ENCODE measurements at regions not wholly inside any gene's neighbourhood (a gene's known extent, or its start where the extent isn't known, plus 50 kb on each side); places are given as distances from the start of the nearest gene placed in this dataset.

GRCh38 chr7:121666306-121666705 lies 206.7 kb upstream of the PTPRZ1 start:
- H3K27ac ChIP-seq (ENCODE audit: low read depth in 1 of 3, low read length in 2 of 3) = no peak overlapping the region
- no peaks in the 10 kb centered on the region for H3K36me3 ChIP-seq (ENCODE audit: control insufficient read depth in 3 of 3, insufficient read depth in 2 of 3, low read depth in 1 of 3, low read length in 3 of 3)
- no peak overlapping the region for H3K4me3 ChIP-seq (ENCODE audit: low read depth in 1 of 3, low read length in 3 of 3)
- H3K9me3 ChIP-seq (ENCODE audit: control insufficient read depth in 2 of 2, insufficient read depth in 1 of 2, low read depth in 1 of 2, low read length in 1 of 2) = no peaks in the 10 kb centered on the region
- H3K4me1 ChIP-seq (ENCODE audit: control insufficient read depth in 3 of 3, insufficient read depth in 2 of 3, low read depth in 1 of 3, low read length in 2 of 3) = no peaks in the 10 kb centered on the region
- WGBS, 3 donors = 91 to 97% (median 93%) methylated on average over 1 of the region's 1 CpG
- DNase-seq (no peak), FAIRE-seq (no peak)
- H3K27me3 ChIP-seq (ENCODE audit: control insufficient read depth in 3 of 3, insufficient read depth in 3 of 3, low read length in 3 of 3) = no peaks in the 10 kb centered on the region

- no peak for FAIRE-seq
These were observed 229.6 kb upstream of the PTPRZ1 start for GRCh38 chr7:121643320-121643719.

GRCh38 chr7:121639705-121640104 lies 233.3 kb upstream of the PTPRZ1 start:
- DNase-seq = peak; percentile 9 to 15
- H3K27ac ChIP-seq (ENCODE audit: low read depth in 1 of 3, low read length in 2 of 3) = peak overlapping the region in 1 of 3 donors; percentile 19
- H3K9me3 ChIP-seq (ENCODE audit: control insufficient read depth in 2 of 2, insufficient read depth in 1 of 2, low read depth in 1 of 2, low read length in 1 of 2) = no peaks in the 10 kb centered on the region
- no peaks in the 10 kb centered on the region for H3K27me3 ChIP-seq (ENCODE audit: control insufficient read depth in 3 of 3, insufficient read depth in 3 of 3, low read length in 3 of 3)
- peaks cover 0 to 24% (median 2%) of the 10 kb centered on the region in 3 donors for H3K4me1 ChIP-seq (ENCODE audit: control insufficient read depth in 3 of 3, insufficient read depth in 2 of 3, low read depth in 1 of 3, low read length in 2 of 3)
- no peaks in the 10 kb centered on the region for H3K36me3 ChIP-seq (ENCODE audit: control insufficient read depth in 3 of 3, insufficient read depth in 2 of 3, low read depth in 1 of 3, low read length in 3 of 3)
- no peak overlapping the region for H3K4me3 ChIP-seq (ENCODE audit: low read depth in 1 of 3, low read length in 3 of 3)
- WGBS, 3 donors = 47 to 77% (median 73%) methylated on average over 5 of the region's 5 CpGs
- no peak for FAIRE-seq

More at GRCh38 chr7:121643320-121643719, 229.6 kb upstream of the PTPRZ1 start:
- H3K9me3 ChIP-seq (ENCODE audit: control insufficient read depth in 2 of 2, insufficient read depth in 1 of 2, low read depth in 1 of 2, low read length in 1 of 2) = no peaks in the 10 kb centered on the region
- no peaks in the 10 kb centered on the region for H3K36me3 ChIP-seq (ENCODE audit: control insufficient read depth in 3 of 3, insufficient read depth in 2 of 3, low read depth in 1 of 3, low read length in 3 of 3)
- no peak overlapping the region for H3K4me3 ChIP-seq (ENCODE audit: low read depth in 1 of 3, low read length in 3 of 3)
- no peaks in the 10 kb centered on the region for H3K27me3 ChIP-seq (ENCODE audit: control insufficient read depth in 3 of 3, insufficient read depth in 3 of 3, low read length in 3 of 3)
- DNase-seq = no peak
- H3K4me1 ChIP-seq (ENCODE audit: control insufficient read depth in 3 of 3, insufficient read depth in 2 of 3, low read depth in 1 of 3, low read length in 2 of 3) = peaks cover 0 to 12% (median 2%) of the 10 kb centered on the region in 3 donors
- WGBS, 3 donors = 66 to 75% (median 75%) methylated on average over 1 of the region's 1 CpG
- H3K27ac ChIP-seq (ENCODE audit: low read depth in 1 of 3, low read length in 2 of 3) = no peak overlapping the region

DNA sequence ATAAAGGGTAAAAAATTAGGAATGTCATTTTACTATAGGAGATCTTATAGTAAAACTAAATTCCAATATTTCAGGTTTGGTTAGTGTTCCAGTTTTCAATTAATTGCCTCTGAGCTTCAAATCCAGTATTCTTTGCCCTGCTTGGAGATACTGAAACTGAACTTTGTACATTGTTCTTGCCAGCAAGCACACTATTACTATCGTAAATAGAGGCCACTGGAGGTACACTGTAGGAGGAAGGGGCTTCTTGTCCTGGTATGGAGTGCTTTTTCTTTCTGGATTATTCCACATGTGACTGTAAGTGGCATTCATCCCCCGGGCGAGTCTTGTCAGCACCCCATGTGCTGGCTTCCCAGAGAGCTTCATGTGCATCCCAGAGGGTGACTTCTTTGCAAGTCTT lies 234.7 kb upstream of the PTPRZ1 start:
- 55 to 81% (median 60%) methylated on average over 3 of the region's 3 CpGs for WGBS, 3 donors
- Histone ChIP-seq H3K36me3 (ENCODE audit: control insufficient read depth in 3 of 3, insufficient read depth in 2 of 3, low read depth in 1 of 3, low read length in 3 of 3) (no peaks in the 10 kb centered on the region), H3K4me3 (ENCODE audit: low read depth in 1 of 3, low read length in 3 of 3) (no peak overlapping the region), H3K9me3 (ENCODE audit: control insufficient read depth in 2 of 2, insufficient read depth in 1 of 2, low read depth in 1 of 2, low read length in 1 of 2) (no peaks in the 10 kb centered on the region), H3K4me1 (ENCODE audit: control insufficient read depth in 3 of 3, insufficient read depth in 2 of 3, low read depth in 1 of 3, low read length in 2 of 3) (peaks cover 0 to 24% (median 2%) of the 10 kb centered on the region in 3 donors), H3K27ac (ENCODE audit: low read depth in 1 of 3, low read length in 2 of 3) (peak overlapping the region in 1 of 3 donors; percentile 82), H3K27me3 (ENCODE audit: control insufficient read depth in 3 of 3, insufficient read depth in 3 of 3, low read length in 3 of 3) (no peaks in the 10 kb centered on the region)
- DNase-seq = peak; percentile 12 to 73
- FAIRE-seq = no peak

GRCh38 chr7:121634356-121634755 lies 238.2 kb upstream of the FAM3C start:
- Histone ChIP-seq H3K4me1 (ENCODE audit: control insufficient read depth in 3 of 3, insufficient read depth in 2 of 3, low read depth in 1 of 3, low read length in 2 of 3) (peaks cover 0 to 19% (median 2%) of the 10 kb centered on the region in 3 donors), H3K27ac (ENCODE audit: low read depth in 1 of 3, low read length in 2 of 3) (no peak overlapping the region), H3K27me3 (ENCODE audit: control insufficient read depth in 3 of 3, insufficient read depth in 3 of 3, low read length in 3 of 3) (no peaks in the 10 kb centered on the region), H3K9me3 (ENCODE audit: control insufficient read depth in 2 of 2, insufficient read depth in 1 of 2, low read depth in 1 of 2, low read length in 1 of 2) (no peaks in the 10 kb centered on the region), H3K36me3 (ENCODE audit: control insufficient read depth in 3 of 3, insufficient read depth in 2 of 3, low read depth in 1 of 3, low read length in 3 of 3) (no peaks in the 10 kb centered on the region), H3K4me3 (ENCODE audit: low read depth in 1 of 3, low read length in 3 of 3) (no peak overlapping the region)
- DNase-seq = peak in 1 of 2 donors; percentile 4
- 14 to 65% (median 33%) methylated on average over 1 of the region's 1 CpG for WGBS, 3 donors
- FAIRE-seq = no peak

GRCh38 chr7:121633186-121633585 lies 237.1 kb upstream of the FAM3C start:
- no peak overlapping the region for H3K4me3 ChIP-seq (ENCODE audit: low read depth in 1 of 3, low read length in 3 of 3)
- H3K27ac ChIP-seq (ENCODE audit: low read depth in 1 of 3, low read length in 2 of 3) = no peak overlapping the region
- DNase-seq = no peak
- no peaks in the 10 kb centered on the region for H3K9me3 ChIP-seq (ENCODE audit: control insufficient read depth in 2 of 2, insufficient read depth in 1 of 2, low read depth in 1 of 2, low read length in 1 of 2)
- H3K36me3 ChIP-seq (ENCODE audit: control insufficient read depth in 3 of 3, insufficient read depth in 2 of 3, low read depth in 1 of 3, low read length in 3 of 3) = no peaks in the 10 kb centered on the region
- FAIRE-seq = no peak
- WGBS, 3 donors = 74 to 85% (median 80%) methylated on average over 3 of the region's 3 CpGs
- peaks cover 0 to 11% (median 0%) of the 10 kb centered on the region in 3 donors for H3K4me1 ChIP-seq (ENCODE audit: control insufficient read depth in 3 of 3, insufficient read depth in 2 of 3, low read depth in 1 of 3, low read length in 2 of 3)
- no peaks in the 10 kb centered on the region for H3K27me3 ChIP-seq (ENCODE audit: control insufficient read depth in 3 of 3, insufficient read depth in 3 of 3, low read length in 3 of 3)

GRCh38 chr7:121624958-121625357 lies 228.8 kb upstream of the FAM3C start:
- DNase-seq (no peak), FAIRE-seq (no peak)

GRCh38 chr7:121623130-121623872 lies 227.2 kb upstream of the FAM3C start:
- Histone ChIP-seq H3K36me3 (ENCODE audit: control insufficient read depth in 3 of 3, insufficient read depth in 2 of 3, low read depth in 1 of 3, low read length in 3 of 3) (no peaks in the 10 kb centered on the region), H3K4me1 (ENCODE audit: control insufficient read depth in 3 of 3, insufficient read depth in 2 of 3, low read depth in 1 of 3, low read length in 2 of 3) (no peaks in the 10 kb centered on the region), H3K27ac (ENCODE audit: low read depth in 1 of 3, low read length in 2 of 3) (no peak overlapping the region), H3K4me3 (ENCODE audit: low read depth in 1 of 3, low read length in 3 of 3) (no peak overlapping the region), H3K9me3 (ENCODE audit: control insufficient read depth in 2 of 2, insufficient read depth in 1 of 2, low read depth in 1 of 2, low read length in 1 of 2) (no peaks in the 10 kb centered on the region), H3K27me3 (ENCODE audit: control insufficient read depth in 3 of 3, insufficient read depth in 3 of 3, low read length in 3 of 3) (no peaks in the 10 kb centered on the region)
- FAIRE-seq = no peak
- WGBS, 3 donors = 72 to 81% (median 75%) methylated on average over 6 of the region's 6 CpGs
- no peak for DNase-seq

More at GRCh38 chr7:121624958-121625357, 228.8 kb upstream of the FAM3C start:
- Histone ChIP-seq H3K36me3 (ENCODE audit: control insufficient read depth in 3 of 3, insufficient read depth in 2 of 3, low read depth in 1 of 3, low read length in 3 of 3) (no peaks in the 10 kb centered on the region), H3K4me1 (ENCODE audit: control insufficient read depth in 3 of 3, insufficient read depth in 2 of 3, low read depth in 1 of 3, low read length in 2 of 3) (no peaks in the 10 kb centered on the region), H3K27ac (ENCODE audit: low read depth in 1 of 3, low read length in 2 of 3) (no peak overlapping the region), H3K9me3 (ENCODE audit: control insufficient read depth in 2 of 2, insufficient read depth in 1 of 2, low read depth in 1 of 2, low read length in 1 of 2) (no peaks in the 10 kb centered on the region), H3K27me3 (ENCODE audit: control insufficient read depth in 3 of 3, insufficient read depth in 3 of 3, low read length in 3 of 3) (no peaks in the 10 kb centered on the region), H3K4me3 (ENCODE audit: low read depth in 1 of 3, low read length in 3 of 3) (no peak overlapping the region)
- 82 to 94% (median 83%) methylated on average over 3 of the region's 3 CpGs for WGBS, 3 donors

DNA sequence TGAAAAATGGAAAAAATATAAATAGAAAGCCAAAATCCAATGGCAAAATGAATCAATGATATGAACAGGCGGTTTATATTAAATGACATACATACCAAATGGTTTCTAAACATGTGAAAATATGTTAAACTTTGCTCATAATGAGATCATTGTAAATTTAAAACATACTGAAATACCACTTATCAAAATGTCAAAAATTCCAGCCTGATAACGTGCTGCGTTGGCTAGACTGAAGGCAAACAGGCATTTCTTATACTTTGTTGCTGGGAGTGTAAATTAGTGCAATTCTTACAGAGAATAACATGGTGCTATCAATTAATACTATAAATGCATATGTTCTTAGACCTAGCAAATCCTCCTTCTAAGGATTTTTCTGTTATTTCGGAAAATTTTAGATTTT lies 225.8 kb upstream of the FAM3C start:
- Histone ChIP-seq H3K36me3 (ENCODE audit: control insufficient read depth in 3 of 3, insufficient read depth in 2 of 3, low read depth in 1 of 3, low read length in 3 of 3) (no peaks in the 10 kb centered on the region), H3K27me3 (ENCODE audit: control insufficient read depth in 3 of 3, insufficient read depth in 3 of 3, low read length in 3 of 3) (no peaks in the 10 kb centered on the region), H3K27ac (ENCODE audit: low read depth in 1 of 3, low read length in 2 of 3) (no peak overlapping the region), H3K4me1 (ENCODE audit: control insufficient read depth in 3 of 3, insufficient read depth in 2 of 3, low read depth in 1 of 3, low read length in 2 of 3) (no peaks in the 10 kb centered on the region), H3K4me3 (ENCODE audit: low read depth in 1 of 3, low read length in 3 of 3) (no peak overlapping the region), H3K9me3 (ENCODE audit: control insufficient read depth in 2 of 2, insufficient read depth in 1 of 2, low read depth in 1 of 2, low read length in 1 of 2) (no peaks in the 10 kb centered on the region)
- no peak for DNase-seq
- FAIRE-seq = no peak
- 81 to 89% (median 83%) methylated on average over 4 of the region's 4 CpGs for WGBS, 3 donors

All from small intestine (tissue), 7 donors.